Stomach (tissue), 8 donors: ENCODE measurements at regions not wholly inside any gene's neighbourhood (a gene's known extent, or its start where the extent isn't known, plus 50 kb on each side); places are given as distances from the start of the nearest gene placed in this dataset.

Experiments
- DNase-seq, 2 donors: peaks; one replicate each; pipeline versions ENCODE4 v3.0.0 to v3.0.0-alpha.2; 2013 to 2019
- H3K27ac ChIP-seq, 5 donors: fragments of 200-600 bp in 4 of 5; sonication (generic) in 4 of 5; one replicate each; pipeline ENCODE4 v1.5.1; 2013 to 2019; ENCODE audit warnings: mild to moderate bottlenecking in 1 of 5, moderate library complexity in 1 of 5
- H3K27me3 ChIP-seq, 3 donors: fragments of 200-600 bp; sonication (generic); one replicate each; pipeline ENCODE4 v1.5.1; 2017 to 2019; ENCODE audit warnings: mixed run types in 1 of 3
- H3K36me3 ChIP-seq, 4 donors: fragments of 200-600 bp; sonication (generic); 1 replicate in 3 of 4; 2 replicates in 1 of 4; pipeline ENCODE4 v1.5.1; 2016 to 2019
- H3K4me1 ChIP-seq, 4 donors: fragments of 200-600 bp; sonication (generic); one replicate each; pipeline ENCODE4 v1.5.1; 2016 to 2019
- H3K4me3 ChIP-seq, 4 donors: fragments of 200-600 bp; sonication (generic) in 3 of 4; one replicate each; pipeline ENCODE4 v1.5.1; 2016 to 2019; ENCODE audit warnings: mild to moderate bottlenecking in 1 of 4
- H3K9me3 ChIP-seq, 4 donors: fragments of 200-600 bp; sonication (generic); one replicate each; pipeline ENCODE4 v1.5.1; 2016 to 2019
- EP300 ChIP-seq: sonication (generic); formaldehyde crosslinking; IDR thresholded peaks from one replicate; pipeline ENCODE4 v1.6.1; 2017; ENCODE audit warnings: antibody characterized with exemption
- POLR2A ChIP-seq, 4 donors: fragments of 450-650 bp; IDR thresholded peaks; one replicate each; pipeline ENCODE4 v1.6.1; 2016; ENCODE audit warnings: antibody characterized with exemption in 4 of 4, control low read depth in 2 of 4, mild to moderate bottlenecking in 1 of 4, moderate library complexity in 1 of 4
- POLR2AphosphoS5 ChIP-seq, 3 donors: sonication (generic); formaldehyde crosslinking; IDR thresholded peaks; one replicate each; pipeline ENCODE4 v1.6.1; 2016; ENCODE audit warnings: antibody characterized with exemption in 3 of 3
- WGBS, 5 donors: extraction: QIAGEN DNeasy Blood & Tissue Kit in 3 of 5; methylation state at CpG; one replicate each; pipeline versions ENCODE4 v1.1.5 to v1.1.7; 2013 to 2018; 5-methylcytosine and 5-hydroxymethylcytosine counted together
- intact Hi-C: fragments of 100-400 bp; cut with DNase I; formaldehyde crosslinking; loops from one replicate; pipeline ENCODE4 v1.15.1; 2023; ENCODE audit warnings: low total_unique reads
- TF ChIP-seq, protein P1 (sequence below), 7 experiments: fragments of 450-650 bp in 4 of 7; fragments of 200-600 bp in 3 of 7; sonication (generic) in 3 of 7; IDR thresholded peaks; one replicate each; pipeline ENCODE4 v1.5.1; 2016 to 2019; ENCODE audit warnings: antibody characterized with exemption in 7 of 7, control low read depth in 2 of 7, mild to moderate bottlenecking in 1 of 7
- donor health status: healthy with polysubstance abuse.
- donor health status: Bipolar disorder and iron deficiency.
- donor health status: healthy.

DNA sequence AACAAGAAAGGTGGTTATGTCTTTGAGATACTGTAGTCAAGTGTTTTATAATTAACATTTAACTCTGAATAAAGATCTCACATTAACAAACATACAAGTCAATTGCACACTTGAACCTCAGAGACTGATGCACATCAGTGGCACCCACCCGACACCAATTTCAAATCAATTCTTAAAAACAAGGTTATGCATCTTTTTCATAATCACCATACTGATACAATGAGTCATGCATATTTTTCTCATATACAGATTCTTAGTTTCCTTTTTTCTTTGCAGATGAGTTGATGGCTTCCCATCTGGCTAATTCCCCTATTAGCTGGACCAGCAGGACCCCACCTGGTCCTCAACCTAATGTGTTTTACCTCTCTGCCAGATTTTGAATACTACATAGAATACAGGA, 136.2 kb upstream of the RPL34 start:
- no peak overlapping the region for H3K27ac ChIP-seq
- DNase-seq = no peak
- H3K9me3 ChIP-seq = no peaks in the 10 kb centered on the region
- intact Hi-C loops = no loop called here
- H3K4me3 ChIP-seq = no peak overlapping the region
- H3K36me3 ChIP-seq = no peaks in the 10 kb centered on the region
- WGBS, 5 donors = 80 to 95% (median 87%) methylated on average over 1 of the region's 1 CpG
- TF ChIP-seq POLR2A (IDR thresholded peaks at IDR 0.05) (no peak), POLR2AphosphoS5 (IDR thresholded peaks at IDR 0.05) (no peak), EP300 (no peak)
- TF ChIP-seq, protein P1, sequence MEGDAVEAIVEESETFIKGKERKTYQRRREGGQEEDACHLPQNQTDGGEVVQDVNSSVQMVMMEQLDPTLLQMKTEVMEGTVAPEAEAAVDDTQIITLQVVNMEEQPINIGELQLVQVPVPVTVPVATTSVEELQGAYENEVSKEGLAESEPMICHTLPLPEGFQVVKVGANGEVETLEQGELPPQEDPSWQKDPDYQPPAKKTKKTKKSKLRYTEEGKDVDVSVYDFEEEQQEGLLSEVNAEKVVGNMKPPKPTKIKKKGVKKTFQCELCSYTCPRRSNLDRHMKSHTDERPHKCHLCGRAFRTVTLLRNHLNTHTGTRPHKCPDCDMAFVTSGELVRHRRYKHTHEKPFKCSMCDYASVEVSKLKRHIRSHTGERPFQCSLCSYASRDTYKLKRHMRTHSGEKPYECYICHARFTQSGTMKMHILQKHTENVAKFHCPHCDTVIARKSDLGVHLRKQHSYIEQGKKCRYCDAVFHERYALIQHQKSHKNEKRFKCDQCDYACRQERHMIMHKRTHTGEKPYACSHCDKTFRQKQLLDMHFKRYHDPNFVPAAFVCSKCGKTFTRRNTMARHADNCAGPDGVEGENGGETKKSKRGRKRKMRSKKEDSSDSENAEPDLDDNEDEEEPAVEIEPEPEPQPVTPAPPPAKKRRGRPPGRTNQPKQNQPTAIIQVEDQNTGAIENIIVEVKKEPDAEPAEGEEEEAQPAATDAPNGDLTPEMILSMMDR (IDR thresholded peaks at IDR 0.05) = no peak
- no peaks in the 10 kb centered on the region for H3K27me3 ChIP-seq
- no peaks in the 10 kb centered on the region for H3K4me1 ChIP-seq

DNA sequence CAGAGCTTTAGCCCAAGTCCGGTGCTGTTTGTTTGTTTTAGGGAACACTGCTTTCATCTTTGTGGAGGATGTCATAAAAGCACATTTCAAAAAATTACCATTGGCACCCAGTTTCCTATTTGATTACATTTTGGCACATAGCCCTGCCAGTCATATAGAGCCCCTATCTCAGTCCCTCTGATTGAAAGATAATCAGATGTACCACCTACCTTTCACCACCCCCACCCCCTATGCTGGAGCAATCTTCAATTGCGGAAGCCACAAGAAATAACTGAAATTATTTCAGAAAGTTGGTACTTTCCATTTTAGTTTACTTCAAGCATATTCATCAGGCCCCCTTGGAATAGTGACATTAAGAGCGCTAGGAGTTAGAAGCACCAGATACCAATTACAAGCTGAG, 136.7 kb upstream of the RPL34 start:
- no peaks in the 10 kb centered on the region for H3K4me1 ChIP-seq
- WGBS, 5 donors = 66 to 72% (median 69%) methylated on average over 3 of the region's 3 CpGs
- H3K27me3 ChIP-seq = no peaks in the 10 kb centered on the region
- no peaks in the 10 kb centered on the region for H3K36me3 ChIP-seq
- no peak overlapping the region for H3K27ac ChIP-seq
- H3K9me3 ChIP-seq = no peaks in the 10 kb centered on the region
- no peak for DNase-seq
- no peak overlapping the region for H3K4me3 ChIP-seq
- intact Hi-C loops = no loop called here
- TF ChIP-seq EP300 (no peak), POLR2AphosphoS5 (IDR thresholded peaks at IDR 0.05) (no peak), POLR2A (IDR thresholded peaks at IDR 0.05) (no peak)
- TF ChIP-seq, protein P1 (IDR thresholded peaks at IDR 0.05) = no peak

DNA sequence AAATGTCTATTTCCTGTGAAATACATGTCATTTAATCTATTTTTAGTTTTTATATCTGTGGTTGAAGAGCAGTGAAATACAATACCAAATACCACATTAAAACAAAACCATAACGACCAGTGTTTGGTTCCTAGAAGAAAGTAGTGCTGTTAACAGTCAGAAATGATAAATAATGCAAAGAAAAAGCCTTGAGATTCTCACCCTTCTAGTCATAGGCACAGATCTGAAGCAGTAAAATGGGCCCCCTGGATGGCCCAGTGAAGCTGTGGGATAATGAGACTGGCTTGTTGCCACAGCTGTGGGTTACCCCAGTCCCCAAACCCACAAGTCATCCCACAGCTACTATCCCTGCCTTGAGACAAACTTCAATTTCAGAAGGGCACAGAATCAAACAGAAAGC, 137.3 kb upstream of the RPL34 start:
- H3K9me3 ChIP-seq = no peaks in the 10 kb centered on the region

DNA sequence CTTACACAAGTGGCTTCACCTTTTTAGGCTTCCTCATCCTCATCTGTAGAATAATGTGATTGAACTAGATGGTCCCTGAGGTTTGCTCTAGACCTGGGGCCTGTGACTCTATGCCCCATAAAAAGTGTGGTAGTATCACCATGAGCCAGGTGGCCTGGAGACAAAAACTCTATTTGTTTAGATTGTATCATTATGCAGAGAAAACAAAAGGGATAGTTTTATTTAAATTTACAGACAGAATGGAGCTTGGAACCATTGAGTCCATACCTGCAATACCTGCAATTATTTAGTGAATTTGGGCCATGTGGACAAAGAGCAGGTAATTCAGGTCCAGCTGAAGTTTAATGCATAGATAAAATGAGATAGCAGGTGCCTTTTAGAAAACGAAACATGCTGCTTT, 139.5 kb upstream of the RPL34 start:
- Histone ChIP-seq H3K27ac (no peak overlapping the region), H3K9me3 (no peaks in the 10 kb centered on the region), H3K4me1 (no peaks in the 10 kb centered on the region), H3K4me3 (no peak overlapping the region), H3K36me3 (no peaks in the 10 kb centered on the region), H3K27me3 (no peaks in the 10 kb centered on the region)
- 56 to 78% (median 65%) methylated on average over 1 of the region's 1 CpG for WGBS, 5 donors
- TF ChIP-seq, protein P1 (IDR thresholded peaks at IDR 0.05) = no peak
- TF ChIP-seq EP300 = no peak
- TF ChIP-seq POLR2AphosphoS5 (IDR thresholded peaks at IDR 0.05) = no peak
- TF ChIP-seq POLR2A (IDR thresholded peaks at IDR 0.05) = no peak
- DNase-seq = no peak
- intact Hi-C loops = no loop called here

More for the DNA sequence above, 137.3 kb upstream of the RPL34 start:
- TF ChIP-seq EP300 = no peak
- TF ChIP-seq POLR2AphosphoS5 (IDR thresholded peaks at IDR 0.05) = no peak
- TF ChIP-seq POLR2A (IDR thresholded peaks at IDR 0.05) = no peak
- TF ChIP-seq, protein P1 (IDR thresholded peaks at IDR 0.05) = no peak
- H3K4me3 ChIP-seq = no peak overlapping the region
- no peaks in the 10 kb centered on the region for H3K4me1 ChIP-seq
- H3K27me3 ChIP-seq = no peaks in the 10 kb centered on the region
- 7 to 24% (median 10%) methylated on average over 1 of the region's 1 CpG for WGBS, 5 donors
- intact Hi-C loops = no loop called here
- peak in 1 of 2 donors; percentile 4 for DNase-seq
- H3K27ac ChIP-seq = no peak overlapping the region
- no peaks in the 10 kb centered on the region for H3K36me3 ChIP-seq
